SK-N-SH (cell line): ENCODE measurements at regions not wholly inside any gene's neighbourhood (a gene's known extent, or its start where the extent isn't known, plus 50 kb on each side); places are given as distances from the start of the nearest gene placed in this dataset.

Experiments used
- CTCF ChIA-PET: fragments of 300-600, 350-600 bp; formaldehyde crosslinking; extraction: SDS; loops from one replicate; lab custom pipeline; 2021; lab: Yijun Ruan, JAX
- POLR2A ChIA-PET: fragments of 350-600 bp; sonication (Branson Sonifier 250); formaldehyde crosslinking; extraction: SDS; loops from one replicate; lab custom pipeline; 2020; ENCODE audit warnings: antibody characterized with exemption, inconsistent platforms; lab: Yijun Ruan, JAX
- DNase-seq: peaks from one replicate; pipeline ENCODE4 v3.0.0; 2012
- H2AFZ ChIP-seq: fragments of 200-600 bp; sonication (generic); 2 replicates; pipeline ENCODE4 v1.8.1; 2016; ENCODE audit warnings: antibody characterized with exemption, mild to moderate bottlenecking, low read depth
- H3F3A ChIP-seq: fragments of 200-600 bp; sonication (generic); replicated peaks from 2 replicates; pipeline ENCODE3; 2016; ENCODE audit warnings: antibody characterized with exemption, mild to moderate bottlenecking; ENCODE audit not compliant: insufficient read depth
- H3K27ac ChIP-seq, 2 experiments: fragments of 200-500 bp in 1 of 2; fragments of 200-600 bp in 1 of 2; sonication (Bioruptor generic) in 1 of 2; sonication (generic), shearing (Covaris generic) in 1 of 2; 2 replicates each; pipeline versions ENCODE4 v1.5.1 to v1.6.1; 2014 to 2016; ENCODE audit warnings: low read depth in 2 of 2, inconsistent platforms in 1 of 2, low read length in 1 of 2, mild to moderate bottlenecking in 1 of 2, mixed read lengths in 1 of 2
- H3K27me3 ChIP-seq: fragments of 200-600 bp; sonication (generic), shearing (Covaris generic); 2 replicates; pipeline ENCODE4 v1.6.1; 2016; ENCODE audit warnings: mixed run types; ENCODE audit not compliant: insufficient read depth
- H3K36me3 ChIP-seq, 2 experiments: fragments of 200-500 bp in 1 of 2; fragments of 200-600 bp in 1 of 2; sonication (Bioruptor generic) in 1 of 2; sonication (generic) in 1 of 2; replicated peaks in 1 of 2; 2 replicates each; pipeline versions ENCODE3 to v1.5.1; 2014 to 2016; ENCODE audit warnings: low read length in 1 of 2, mild to moderate bottlenecking in 1 of 2; ENCODE audit not compliant: insufficient read depth in 2 of 2, control insufficient read depth in 1 of 2
- H3K4me1 ChIP-seq, 2 experiments: fragments of 200-500 bp in 1 of 2; fragments of 200-600 bp in 1 of 2; sonication (Bioruptor generic) in 1 of 2; sonication (generic), shearing (Covaris generic) in 1 of 2; 2 replicates each; pipeline versions ENCODE4 v1.5.1 to v1.6.1; 2014 to 2016; ENCODE audit warnings: low read depth in 1 of 2, low read length in 1 of 2, mixed run types in 1 of 2; ENCODE audit not compliant: insufficient read depth in 2 of 2, control insufficient read depth in 1 of 2
- H3K4me2 ChIP-seq: fragments of 200-600 bp; sonication (generic), shearing (Covaris generic); 2 replicates; pipeline ENCODE4 v1.6.1; 2017; ENCODE audit warnings: mixed run types
- H3K4me3 ChIP-seq, 2 experiments: fragments of 200-500 bp in 1 of 2; fragments of 200-600 bp in 1 of 2; sonication (Bioruptor generic) in 1 of 2; sonication (generic), shearing (Covaris generic) in 1 of 2; 2 replicates each; pipeline versions ENCODE4 v1.5.1 to v1.8.1; 2014 to 2016; ENCODE audit warnings: low read depth in 2 of 2, inconsistent platforms in 1 of 2, low read length in 1 of 2, mild to moderate bottlenecking in 1 of 2, mixed read lengths in 1 of 2, moderate library complexity in 1 of 2
- H3K79me2 ChIP-seq: fragments of 200-600 bp; sonication (generic); 2 replicates; pipeline ENCODE4 v1.8.1; 2017; ENCODE audit warnings: mild to moderate bottlenecking; ENCODE audit not compliant: insufficient read depth
- H3K9ac ChIP-seq: fragments of 200-600 bp; sonication (generic); 2 replicates; pipeline ENCODE4 v1.6.1; 2017; ENCODE audit warnings: mixed run types
- H3K9me2 ChIP-seq: fragments of 200-600 bp; sonication (generic); 2 replicates; pipeline ENCODE4 v1.6.1; 2017; ENCODE audit warnings: mixed run types
- H3K9me3 ChIP-seq: fragments of 200-600 bp; sonication (generic); 2 replicates; pipeline ENCODE4 v1.6.1; 2017; ENCODE audit warnings: mixed run types, mild to moderate bottlenecking, moderate library complexity
- H4K20me1 ChIP-seq: fragments of 200-600 bp; sonication (generic); 2 replicates; pipeline ENCODE4 v1.6.1; 2017; ENCODE audit warnings: mild to moderate bottlenecking, mixed run types; ENCODE audit not compliant: insufficient read depth
- FOXJ3 ChIP-seq: sonication (generic); formaldehyde crosslinking; IDR thresholded peaks from 2 replicates; pipeline ENCODE4 v1.5.1; 2020; ENCODE audit warnings: mild to moderate bottlenecking, missing genetic modification reagents
- GABPA ChIP-seq: IDR thresholded peaks from 2 replicates; pipeline ENCODE4 v1.4.0; 2012; ENCODE audit warnings: low read depth, mild to moderate bottlenecking
- GATA2 ChIP-seq: sonication (generic); formaldehyde crosslinking; IDR thresholded peaks from 2 replicates; pipeline ENCODE4 v1.5.0; 2020; ENCODE audit warnings: mild to moderate bottlenecking, missing genetic modification reagents
- JUND ChIP-seq: IDR thresholded peaks from 2 replicates; pipeline ENCODE4 v1.4.0; 2012
- MEF2A ChIP-seq: IDR thresholded peaks from 2 replicates; pipeline ENCODE4 v1.4.0; 2012; ENCODE audit warnings: low read depth, borderline replicate concordance
- MXI1 ChIP-seq: IDR thresholded peaks from 2 replicates; pipeline ENCODE4 v1.6.1; 2012; ENCODE audit warnings: mild to moderate bottlenecking, low read depth, low read length, improper control_type of control experiment
- POLR2AphosphoS5 ChIP-seq: IDR thresholded peaks from 2 replicates; pipeline ENCODE4 v1.6.1; 2012; ENCODE audit warnings: low read depth, low read length
- RXRA ChIP-seq: IDR thresholded peaks from 2 replicates; pipeline ENCODE4 v1.4.0; 2012; ENCODE audit warnings: low read depth, mild to moderate bottlenecking, borderline replicate concordance
- SIN3A ChIP-seq: IDR thresholded peaks from 2 replicates; pipeline ENCODE4 v1.6.1; 2012; ENCODE audit warnings: low read depth, mild to moderate bottlenecking, low read length, moderate library complexity, borderline replicate concordance
- TAF1 ChIP-seq: IDR thresholded peaks from 2 replicates; pipeline ENCODE4 v1.6.1; 2012; ENCODE audit warnings: low read depth, mild to moderate bottlenecking, low read length, moderate library complexity, borderline replicate concordance
- YY1 ChIP-seq: IDR thresholded peaks from 2 replicates; pipeline ENCODE4 v1.4.0; 2012; ENCODE audit warnings: low read depth, mild to moderate bottlenecking
- WGBS: methylation state at CpG from one replicate; pipeline ENCODE4 v1.1.6; 2017; ENCODE audit warnings: low lambda C conversion rate; 5-methylcytosine and 5-hydroxymethylcytosine counted together
- TF ChIP-seq, protein P1 (sequence below): IDR thresholded peaks from 2 replicates; pipeline ENCODE4 v1.4.0; 2012; ENCODE audit warnings: low read depth, borderline replicate concordance
- TF ChIP-seq, protein P2 (sequence below): fragments of 200-600 bp; sonication (generic); IDR thresholded peaks from 2 replicates; pipeline ENCODE4 v1.6.1; 2017; ENCODE audit warnings: antibody characterized with exemption, mild to moderate bottlenecking, moderate library complexity
- TF ChIP-seq, protein P3 (sequence below): IDR thresholded peaks from 2 replicates; pipeline ENCODE4 v1.4.0; 2012; ENCODE audit warnings: low read depth, borderline replicate concordance
- TF ChIP-seq, protein P4 (sequence below): IDR thresholded peaks from 2 replicates; pipeline ENCODE4 v1.6.1; 2012; ENCODE audit warnings: mild to moderate bottlenecking, low read depth, low read length, moderate library complexity
- TF ChIP-seq, protein P5 (sequence below): fragments of 150-350 bp; IDR thresholded peaks from 2 replicates; pipeline ENCODE4 v1.6.1; 2016; ENCODE audit warnings: mild to moderate bottlenecking, low read depth, low read length
- TF ChIP-seq, protein P6 (sequence below): fragments of 150-350 bp; IDR thresholded peaks from 2 replicates; pipeline ENCODE4 v1.6.1; 2017; ENCODE audit warnings: antibody characterized with exemption, low read length, low read depth, borderline replicate concordance

DNA sequence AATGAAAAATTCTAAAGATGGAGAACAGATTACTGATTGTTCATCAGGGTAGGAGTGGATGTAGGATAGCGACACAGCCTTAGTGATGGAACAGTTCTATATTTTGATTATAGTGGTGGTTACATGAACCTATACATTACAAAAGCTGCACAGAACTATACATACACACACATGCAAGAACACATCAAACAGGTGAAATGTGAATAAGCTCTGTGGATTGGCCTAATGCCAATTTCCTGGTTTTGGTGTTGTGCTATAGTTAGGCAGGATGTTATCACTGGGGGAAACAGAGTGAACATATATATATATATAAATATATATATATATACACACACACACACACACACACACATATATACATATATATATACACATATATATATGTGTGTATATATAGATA is 76.4 kb upstream of the PIK3CG start:
- ChIA-PET CTCF (interaction anchor here (1.0 to 4.4 kb wide), 6 partner anchors 14 to 1086 kb away, joined by 3 to 25 read pairs (median 4); no protein-coding TSS in a partner anchor), POLR2A (no interaction called here)
- Histone ChIP-seq H3K4me1 (no peaks in the 10 kb centered on the region; a peak in 1 of 4 replicates), H3K27me3 (no peaks in the 10 kb centered on the region), H4K20me1 (no peaks in the 10 kb centered on the region), H2AFZ (no peak overlapping the region), H3K9ac (no peak overlapping the region), H3F3A (no peaks in the 10 kb centered on the region), H3K9me3 (no peaks in the 10 kb centered on the region), H3K79me2 (no peaks in the 10 kb centered on the region), H3K9me2 (no peaks in the 10 kb centered on the region), H3K27ac (no peak overlapping the region), H3K4me2 (no peak overlapping the region), H3K4me3 (no peak overlapping the region), H3K36me3 (no peaks in the 10 kb centered on the region)
- no peak for DNase-seq
- 100% methylated on average over 1 of the region's 1 CpG for WGBS
- TF ChIP-seq GABPA, result no peak
- no peak for TF ChIP-seq TAF1
- TF ChIP-seq MXI1, result no peak
- TF ChIP-seq, protein P1, sequence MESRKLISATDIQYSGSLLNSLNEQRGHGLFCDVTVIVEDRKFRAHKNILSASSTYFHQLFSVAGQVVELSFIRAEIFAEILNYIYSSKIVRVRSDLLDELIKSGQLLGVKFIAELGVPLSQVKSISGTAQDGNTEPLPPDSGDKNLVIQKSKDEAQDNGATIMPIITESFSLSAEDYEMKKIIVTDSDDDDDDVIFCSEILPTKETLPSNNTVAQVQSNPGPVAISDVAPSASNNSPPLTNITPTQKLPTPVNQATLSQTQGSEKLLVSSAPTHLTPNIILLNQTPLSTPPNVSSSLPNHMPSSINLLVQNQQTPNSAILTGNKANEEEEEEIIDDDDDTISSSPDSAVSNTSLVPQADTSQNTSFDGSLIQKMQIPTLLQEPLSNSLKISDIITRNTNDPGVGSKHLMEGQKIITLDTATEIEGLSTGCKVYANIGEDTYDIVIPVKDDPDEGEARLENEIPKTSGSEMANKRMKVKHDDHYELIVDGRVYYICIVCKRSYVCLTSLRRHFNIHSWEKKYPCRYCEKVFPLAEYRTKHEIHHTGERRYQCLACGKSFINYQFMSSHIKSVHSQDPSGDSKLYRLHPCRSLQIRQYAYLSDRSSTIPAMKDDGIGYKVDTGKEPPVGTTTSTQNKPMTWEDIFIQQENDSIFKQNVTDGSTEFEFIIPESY, result no peak
- TF ChIP-seq, protein P2, sequence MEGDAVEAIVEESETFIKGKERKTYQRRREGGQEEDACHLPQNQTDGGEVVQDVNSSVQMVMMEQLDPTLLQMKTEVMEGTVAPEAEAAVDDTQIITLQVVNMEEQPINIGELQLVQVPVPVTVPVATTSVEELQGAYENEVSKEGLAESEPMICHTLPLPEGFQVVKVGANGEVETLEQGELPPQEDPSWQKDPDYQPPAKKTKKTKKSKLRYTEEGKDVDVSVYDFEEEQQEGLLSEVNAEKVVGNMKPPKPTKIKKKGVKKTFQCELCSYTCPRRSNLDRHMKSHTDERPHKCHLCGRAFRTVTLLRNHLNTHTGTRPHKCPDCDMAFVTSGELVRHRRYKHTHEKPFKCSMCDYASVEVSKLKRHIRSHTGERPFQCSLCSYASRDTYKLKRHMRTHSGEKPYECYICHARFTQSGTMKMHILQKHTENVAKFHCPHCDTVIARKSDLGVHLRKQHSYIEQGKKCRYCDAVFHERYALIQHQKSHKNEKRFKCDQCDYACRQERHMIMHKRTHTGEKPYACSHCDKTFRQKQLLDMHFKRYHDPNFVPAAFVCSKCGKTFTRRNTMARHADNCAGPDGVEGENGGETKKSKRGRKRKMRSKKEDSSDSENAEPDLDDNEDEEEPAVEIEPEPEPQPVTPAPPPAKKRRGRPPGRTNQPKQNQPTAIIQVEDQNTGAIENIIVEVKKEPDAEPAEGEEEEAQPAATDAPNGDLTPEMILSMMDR, result no peak
- TF ChIP-seq POLR2AphosphoS5, result no peak
- no peak for TF ChIP-seq RXRA
- TF ChIP-seq, protein P3, sequence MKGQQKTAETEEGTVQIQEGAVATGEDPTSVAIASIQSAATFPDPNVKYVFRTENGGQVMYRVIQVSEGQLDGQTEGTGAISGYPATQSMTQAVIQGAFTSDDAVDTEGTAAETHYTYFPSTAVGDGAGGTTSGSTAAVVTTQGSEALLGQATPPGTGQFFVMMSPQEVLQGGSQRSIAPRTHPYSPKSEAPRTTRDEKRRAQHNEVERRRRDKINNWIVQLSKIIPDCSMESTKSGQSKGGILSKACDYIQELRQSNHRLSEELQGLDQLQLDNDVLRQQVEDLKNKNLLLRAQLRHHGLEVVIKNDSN, result no peak
- TF ChIP-seq FOXJ3, result no peak
- no peak for TF ChIP-seq JUND
- TF ChIP-seq, protein P4, sequence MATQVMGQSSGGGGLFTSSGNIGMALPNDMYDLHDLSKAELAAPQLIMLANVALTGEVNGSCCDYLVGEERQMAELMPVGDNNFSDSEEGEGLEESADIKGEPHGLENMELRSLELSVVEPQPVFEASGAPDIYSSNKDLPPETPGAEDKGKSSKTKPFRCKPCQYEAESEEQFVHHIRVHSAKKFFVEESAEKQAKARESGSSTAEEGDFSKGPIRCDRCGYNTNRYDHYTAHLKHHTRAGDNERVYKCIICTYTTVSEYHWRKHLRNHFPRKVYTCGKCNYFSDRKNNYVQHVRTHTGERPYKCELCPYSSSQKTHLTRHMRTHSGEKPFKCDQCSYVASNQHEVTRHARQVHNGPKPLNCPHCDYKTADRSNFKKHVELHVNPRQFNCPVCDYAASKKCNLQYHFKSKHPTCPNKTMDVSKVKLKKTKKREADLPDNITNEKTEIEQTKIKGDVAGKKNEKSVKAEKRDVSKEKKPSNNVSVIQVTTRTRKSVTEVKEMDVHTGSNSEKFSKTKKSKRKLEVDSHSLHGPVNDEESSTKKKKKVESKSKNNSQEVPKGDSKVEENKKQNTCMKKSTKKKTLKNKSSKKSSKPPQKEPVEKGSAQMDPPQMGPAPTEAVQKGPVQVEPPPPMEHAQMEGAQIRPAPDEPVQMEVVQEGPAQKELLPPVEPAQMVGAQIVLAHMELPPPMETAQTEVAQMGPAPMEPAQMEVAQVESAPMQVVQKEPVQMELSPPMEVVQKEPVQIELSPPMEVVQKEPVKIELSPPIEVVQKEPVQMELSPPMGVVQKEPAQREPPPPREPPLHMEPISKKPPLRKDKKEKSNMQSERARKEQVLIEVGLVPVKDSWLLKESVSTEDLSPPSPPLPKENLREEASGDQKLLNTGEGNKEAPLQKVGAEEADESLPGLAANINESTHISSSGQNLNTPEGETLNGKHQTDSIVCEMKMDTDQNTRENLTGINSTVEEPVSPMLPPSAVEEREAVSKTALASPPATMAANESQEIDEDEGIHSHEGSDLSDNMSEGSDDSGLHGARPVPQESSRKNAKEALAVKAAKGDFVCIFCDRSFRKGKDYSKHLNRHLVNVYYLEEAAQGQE, result no peak
- TF ChIP-seq, protein P5, sequence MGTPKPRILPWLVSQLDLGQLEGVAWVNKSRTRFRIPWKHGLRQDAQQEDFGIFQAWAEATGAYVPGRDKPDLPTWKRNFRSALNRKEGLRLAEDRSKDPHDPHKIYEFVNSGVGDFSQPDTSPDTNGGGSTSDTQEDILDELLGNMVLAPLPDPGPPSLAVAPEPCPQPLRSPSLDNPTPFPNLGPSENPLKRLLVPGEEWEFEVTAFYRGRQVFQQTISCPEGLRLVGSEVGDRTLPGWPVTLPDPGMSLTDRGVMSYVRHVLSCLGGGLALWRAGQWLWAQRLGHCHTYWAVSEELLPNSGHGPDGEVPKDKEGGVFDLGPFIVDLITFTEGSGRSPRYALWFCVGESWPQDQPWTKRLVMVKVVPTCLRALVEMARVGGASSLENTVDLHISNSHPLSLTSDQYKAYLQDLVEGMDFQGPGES, result no peak
- no peak for TF ChIP-seq YY1
- TF ChIP-seq, protein P6, sequence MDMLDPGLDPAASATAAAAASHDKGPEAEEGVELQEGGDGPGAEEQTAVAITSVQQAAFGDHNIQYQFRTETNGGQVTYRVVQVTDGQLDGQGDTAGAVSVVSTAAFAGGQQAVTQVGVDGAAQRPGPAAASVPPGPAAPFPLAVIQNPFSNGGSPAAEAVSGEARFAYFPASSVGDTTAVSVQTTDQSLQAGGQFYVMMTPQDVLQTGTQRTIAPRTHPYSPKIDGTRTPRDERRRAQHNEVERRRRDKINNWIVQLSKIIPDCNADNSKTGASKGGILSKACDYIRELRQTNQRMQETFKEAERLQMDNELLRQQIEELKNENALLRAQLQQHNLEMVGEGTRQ, result no peak
- no peak for TF ChIP-seq MEF2A
- no peak for TF ChIP-seq SIN3A
- TF ChIP-seq GATA2 (CRISPR knock-in tag), result no peak
